Endothelial cell of umbilical vein (primary cell): ENCODE measurements at regions not wholly inside any gene's neighbourhood (a gene's known extent, or its start where the extent isn't known, plus 50 kb on each side); places are given as distances from the start of the nearest gene placed in this dataset.
"Not testable (repeated sequence)": the region's sequence is repeated elsewhere in the genome, so short reads cannot be mapped to it uniquely, and the experiment has no call there.

Experiments used
- BruUV-seq: library from RNA; stranded (reverse); fragments of 400-500 nt; replicated peaks from 2 replicates; lab custom pipeline; 2021; lab: Mats Ljungman, UMichigan
- CTCF ChIA-PET: fragments of 300-600, 350-600 bp; sonication (Branson Sonifier 250); formaldehyde crosslinking; loops from one replicate; lab custom pipeline; 2021; ENCODE audit warnings: antibody characterized with exemption, inconsistent platforms; lab: Charles Lee
- POLR2A ChIA-PET: fragments of 300-600, 350-600 bp; sonication (Branson Sonifier 250); formaldehyde crosslinking; loops from one replicate; lab custom pipeline; 2021; ENCODE audit warnings: antibody characterized with exemption, inconsistent platforms; lab: Charles Lee
- DNase-seq: peaks from one replicate; pipeline ENCODE4 v3.0.0-alpha.2; 2011; ENCODE audit warnings: low read depth, low spot score
- FAIRE-seq: peaks from 2 replicates; lab custom pipeline; 2011; peaks lifted over from hg19 to GRCh38; lab: Jason Lieb, UNC
- H2AFZ ChIP-seq: 2 replicates; pipeline ENCODE4 v1.6.0; 2012; ENCODE audit warnings: low read depth, low read length, control low read depth, inconsistent platforms
- H3K27ac ChIP-seq: 2 replicates; pipeline ENCODE4 v1.5.1; 2011; ENCODE audit warnings: low read depth, mild to moderate bottlenecking, control low read depth, low read length, moderate library complexity; ENCODE audit not compliant: insufficient read depth
- H3K27me3 ChIP-seq, 2 experiments: 2 replicates each; pipeline versions ENCODE4 v1.6.0 to v1.6.1; 2011; ENCODE audit warnings: low read length in 2 of 2, mixed read lengths in 1 of 2; ENCODE audit not compliant: control insufficient read depth in 2 of 2, insufficient read depth in 2 of 2
- H3K36me3 ChIP-seq, 2 experiments: 2 replicates in 1 of 2; 3 replicates in 1 of 2; pipeline ENCODE4 v1.5.1; 2011; ENCODE audit warnings: low read length in 2 of 2, mild to moderate bottlenecking in 1 of 2, moderate library complexity in 1 of 2; ENCODE audit not compliant: control insufficient read depth in 2 of 2, insufficient read depth in 2 of 2; ENCODE audit errors: extremely low read depth in 1 of 2
- H3K4me1 ChIP-seq: 3 replicates; pipeline ENCODE4 v1.5.1; 2011; ENCODE audit warnings: mild to moderate bottlenecking, low read length; ENCODE audit not compliant: control insufficient read depth, insufficient read depth; ENCODE audit errors: extremely low read depth
- H3K4me2 ChIP-seq: 2 replicates; pipeline ENCODE4 v1.6.1; 2011; ENCODE audit warnings: low read length, control low read depth, mixed read lengths; ENCODE audit not compliant: insufficient read depth
- H3K4me3 ChIP-seq, 3 experiments: fragments of 200-600 bp in 1 of 3; sonication (generic), shearing (Covaris generic) in 1 of 3; replicated peaks in 1 of 3; 2 replicates each; pipeline ENCODE4 v1.5.1; 2011 to 2016; ENCODE audit warnings: control low read depth in 3 of 3, low read length in 3 of 3, mild to moderate bottlenecking in 2 of 3, inconsistent platforms in 1 of 3, low read depth in 1 of 3, moderate library complexity in 1 of 3; ENCODE audit not compliant: insufficient read depth in 1 of 3
- H3K79me2 ChIP-seq: 2 replicates; pipeline ENCODE4 v1.6.0; 2012; ENCODE audit warnings: low read length, inconsistent platforms; ENCODE audit not compliant: control insufficient read depth, insufficient read depth
- H3K9ac ChIP-seq: replicated peaks from 2 replicates; pipeline ENCODE3; 2011; ENCODE audit warnings: low read length, control low read depth; ENCODE audit not compliant: insufficient read depth; ENCODE audit errors: extremely low read depth
- H3K9me1 ChIP-seq: replicated peaks from 3 replicates; pipeline ENCODE4 v1.6.0; 2011; ENCODE audit warnings: mild to moderate bottlenecking, low read length; ENCODE audit not compliant: control insufficient read depth, insufficient read depth; ENCODE audit errors: extremely low read depth
- H3K9me3 ChIP-seq: replicated peaks from 2 replicates; pipeline ENCODE4 v1.5.1; 2012; ENCODE audit warnings: low read length, inconsistent platforms; ENCODE audit not compliant: control insufficient read depth, insufficient read depth
- H4K20me1 ChIP-seq: replicated peaks from 2 replicates; pipeline ENCODE3; 2011; ENCODE audit warnings: mild to moderate bottlenecking, low read length; ENCODE audit not compliant: control insufficient read depth, insufficient read depth; ENCODE audit errors: extremely low read depth
- CTCF ChIP-seq, 2 donors: IDR thresholded peaks; 1 replicate in 1 of 2; 2 replicates in 1 of 2; pipeline ENCODE4 v1.5.1; 2011; ENCODE audit warnings: low read length in 2 of 2, mild to moderate bottlenecking in 2 of 2, moderate library complexity in 2 of 2, control low read depth in 1 of 2, inconsistent platforms in 1 of 2, low read depth in 1 of 2; ENCODE audit not compliant: insufficient read depth in 1 of 2; ENCODE audit errors: extremely low read depth in 1 of 2
- EZH2 ChIP-seq: IDR thresholded peaks from 2 replicates; pipeline ENCODE4 v1.6.1; 2012; ENCODE audit warnings: borderline replicate concordance, low read depth, mild to moderate bottlenecking, moderate library complexity, low read length, inconsistent platforms; ENCODE audit not compliant: severe bottlenecking
- FOS ChIP-seq: IDR thresholded peaks from 2 replicates; pipeline ENCODE4 v1.6.1; 2011; ENCODE audit warnings: mild to moderate bottlenecking, low read length, moderate library complexity, borderline replicate concordance; ENCODE audit not compliant: insufficient read depth
- GATA2 ChIP-seq: IDR thresholded peaks from 2 replicates; pipeline ENCODE4 v1.7.0; 2011; ENCODE audit warnings: low read depth, mild to moderate bottlenecking, moderate library complexity, mixed read lengths, low read length; ENCODE audit not compliant: insufficient read length, insufficient read depth
- JUN ChIP-seq: IDR thresholded peaks from 2 replicates; pipeline ENCODE4 v1.6.1; 2011; ENCODE audit warnings: borderline replicate concordance, low read depth; ENCODE audit not compliant: insufficient read length, insufficient read depth
- MAX ChIP-seq: IDR thresholded peaks from 2 replicates; pipeline ENCODE4 v1.6.1; 2011; ENCODE audit not compliant: insufficient read depth, insufficient read length
- MYC ChIP-seq: IDR thresholded peaks from one replicate; pipeline ENCODE4 v1.6.1; 2011; ENCODE audit warnings: mild to moderate bottlenecking, low read depth, low read length
- POLR2A ChIP-seq: IDR thresholded peaks from 2 replicates; pipeline ENCODE4 v1.6.1; 2012; ENCODE audit warnings: low read depth, mild to moderate bottlenecking, control low read depth, low read length
- POLR2AphosphoS5 ChIP-seq: IDR thresholded peaks from 2 replicates; pipeline ENCODE4 v1.6.1; 2012; ENCODE audit warnings: low read depth, mild to moderate bottlenecking, control low read depth, low read length, moderate library complexity; ENCODE audit not compliant: insufficient read depth
- dilution Hi-C: fragments of 300-500 bp; cut with MboI; formaldehyde crosslinking; loops from one replicate; pipeline ENCODE4 v1.15.0; 2019; ENCODE audit warnings: low sequenced_read_pairs; ENCODE audit not compliant: extremely low pct_ligation_motif_present
- intact Hi-C: fragments of 100-400 bp; cut with micrococcal nuclease; formaldehyde crosslinking; loops from one replicate; pipeline ENCODE4 v1.10.0; 2022

- CTCF ChIA-PET, result no interaction called here
- Histone ChIP-seq H3K9ac (no peak overlapping the region), H3K4me1 (no peaks in the 10 kb centered on the region), H3K79me2 (no peaks in the 10 kb centered on the region), H3K9me1 (no peaks in the 10 kb centered on the region), H3K27me3 (no peaks in the 10 kb centered on the region), H2AFZ (no peak overlapping the region), H3K4me3 (no peak overlapping the region), H3K36me3 (no peaks in the 10 kb centered on the region), H3K27ac (no peak overlapping the region), H3K4me2 (no peak overlapping the region), H4K20me1 (no peaks in the 10 kb centered on the region), H3K9me3 (peaks cover 7% of the 10 kb centered on the region)
- no peak for TF ChIP-seq MAX
- no peak for TF ChIP-seq FOS
- no peak for TF ChIP-seq JUN
- no peak for TF ChIP-seq POLR2A
- TF ChIP-seq GATA2, result no peak
- no peak for TF ChIP-seq POLR2AphosphoS5
- FAIRE-seq, result no peak
- POLR2A ChIA-PET, result no interaction called here
- intact Hi-C loops (no loop called here), dilution Hi-C loops (no loop called here)
- no TSS peak for BruUV-seq
- no peak for DNase-seq
Measured at GRCh38 chr7:68187532-68187931, 1190.9 kb downstream of the TYW1 start.

DNA sequence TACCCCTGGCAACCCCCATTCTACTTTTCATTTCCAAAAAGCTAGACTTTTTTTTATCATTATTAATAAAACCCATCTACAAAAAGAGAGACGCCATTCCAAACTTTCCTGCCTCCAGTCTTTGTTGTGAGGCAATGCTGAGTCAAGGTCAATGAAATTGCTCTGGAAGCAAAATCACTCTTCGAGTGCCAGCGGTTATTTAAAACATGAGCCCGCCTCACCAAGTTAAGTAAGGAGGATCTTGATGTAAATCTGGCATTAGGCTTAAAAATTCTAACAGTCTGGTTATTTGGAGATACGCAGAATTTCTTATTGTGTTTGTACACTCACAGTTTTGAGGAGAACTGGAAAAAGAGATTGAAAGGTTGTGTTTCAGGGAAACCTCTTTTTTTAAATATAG, 1196.3 kb downstream of the TYW1 start:
- H3K36me3 ChIP-seq, result no peaks in the 10 kb centered on the region
- H3K27ac ChIP-seq, result no peak overlapping the region
- TF ChIP-seq MAX, result no peak
- TF ChIP-seq MYC, result no peak
- TF ChIP-seq POLR2A, result no peak
- TF ChIP-seq GATA2, result no peak
- TF ChIP-seq CTCF (IDR thresholded peaks at IDR 0.05; ENCODE audit: extremely low read depth in 1 of 2, insufficient read depth in 1 of 2, low read depth in 1 of 2, low read length in 2 of 2), result no peak
- TF ChIP-seq JUN, result no peak
- TF ChIP-seq POLR2AphosphoS5, result no peak
- no peak for TF ChIP-seq EZH2
- TF ChIP-seq FOS, result no peak
- no peaks in the 10 kb centered on the region for H4K20me1 ChIP-seq
- ChIA-PET POLR2A (no interaction called here), CTCF (no interaction called here)
- no peak overlapping the region for H3K4me2 ChIP-seq
- H3K4me1 ChIP-seq, result no peaks in the 10 kb centered on the region
- H2AFZ ChIP-seq, result no peak overlapping the region
- H3K9ac ChIP-seq, result no peak overlapping the region
- no peak for FAIRE-seq
- no peak overlapping the region for H3K4me3 ChIP-seq
- no peaks in the 10 kb centered on the region for H3K27me3 ChIP-seq
- H3K9me1 ChIP-seq, result no peaks in the 10 kb centered on the region
- BruUV-seq, result no TSS peak
- no peak for DNase-seq
- dilution Hi-C loops (no loop called here), intact Hi-C loops (no loop called here)
- H3K79me2 ChIP-seq, result no peaks in the 10 kb centered on the region
- H3K9me3 ChIP-seq, result peaks cover 2% of the 10 kb centered on the region

GRCh38 chr7:68195642-68196041, 1199.0 kb downstream of the TYW1 start:
- H3K9me1 ChIP-seq, H3K4me3 ChIP-seq, H2AFZ ChIP-seq, H3K36me3 ChIP-seq, FAIRE-seq, POLR2A ChIA-PET, H4K20me1 ChIP-seq, H3K4me1 ChIP-seq, H3K4me2 ChIP-seq, H3K27ac ChIP-seq, H3K27me3 ChIP-seq, H3K9ac ChIP-seq, CTCF ChIA-PET, dilution Hi-C loops, H3K9me3 ChIP-seq, BruUV-seq, DNase-seq, intact Hi-C loops, H3K79me2 ChIP-seq: not testable (repeated sequence)
